ENCODE measurements at regions not wholly inside any gene's neighbourhood (a gene's known extent, or its start where the extent isn't known, plus 50 kb on each side); places are given as distances from the start of the nearest gene placed in this dataset.
A peak's percentile ranks its signal among the peaks of the same experiment; 100 is the strongest.

- no peaks in the 10 kb centered on the region for H3K27me3 ChIP-seq (ENCODE audit: control insufficient read depth in 3 of 3, insufficient read depth in 3 of 3, low read length in 2 of 3)
- ATAC-seq (ENCODE audit: insufficient read depth, low FRiP score) (no peak), DNase-seq (no peak)
- no peak for TF ChIP-seq CTCF (IDR thresholded peaks at IDR 0.05; ENCODE audit: control extremely low read depth, extremely low read depth)
- H3K36me3 ChIP-seq (ENCODE audit: control insufficient read depth in 4 of 4, insufficient read depth in 4 of 4, low read length in 4 of 4): no peaks in the 10 kb centered on the region
- H3K4me1 ChIP-seq (ENCODE audit: control insufficient read depth in 5 of 5, insufficient read depth in 5 of 5, low read length in 5 of 5): no peaks in the 10 kb centered on the region
- no peak overlapping the region for H3K4me3 ChIP-seq
- peaks cover 0 to 3% (median 0%) of the 10 kb centered on the region in 4 donors for H3K9me3 ChIP-seq (ENCODE audit: control insufficient read depth in 4 of 4, insufficient read depth in 3 of 4, low read length in 3 of 4)
- no peak overlapping the region for H3K27ac ChIP-seq (ENCODE audit: low read depth in 1 of 2, low read length in 1 of 2)
- 64 to 69% methylated on average over 2 of the region's 2 CpGs for WGBS, 2 donors
- no peak overlapping the region for H3K9ac ChIP-seq (ENCODE audit: insufficient read depth in 1 of 2, low read length in 2 of 2)
These were observed 199.2 kb upstream of the MEOX2 start for GRCh38 chr7:15885678-15886077.

- H3K36me3 ChIP-seq (ENCODE audit: control insufficient read depth in 4 of 4, insufficient read depth in 4 of 4, low read length in 4 of 4): no peaks in the 10 kb centered on the region
- no peak overlapping the region for H3K27ac ChIP-seq (ENCODE audit: low read depth in 1 of 2, low read length in 1 of 2)
- H3K9me3 ChIP-seq (ENCODE audit: control insufficient read depth in 4 of 4, insufficient read depth in 3 of 4, low read length in 3 of 4): no peaks in the 10 kb centered on the region
- H3K4me3 ChIP-seq: no peak overlapping the region
- H3K9ac ChIP-seq (ENCODE audit: insufficient read depth in 1 of 2, low read length in 2 of 2): no peak overlapping the region
- H3K27me3 ChIP-seq (ENCODE audit: control insufficient read depth in 3 of 3, insufficient read depth in 3 of 3, low read length in 2 of 3): no peaks in the 10 kb centered on the region
- H3K4me1 ChIP-seq (ENCODE audit: control insufficient read depth in 5 of 5, insufficient read depth in 5 of 5, low read length in 5 of 5): peaks cover 0 to 5% (median 0%) of the 10 kb centered on the region in 5 donors
- no peak for TF ChIP-seq CTCF (IDR thresholded peaks at IDR 0.05; ENCODE audit: control extremely low read depth, extremely low read depth)
- ATAC-seq (ENCODE audit: insufficient read depth, low FRiP score) (no peak), DNase-seq (peak in 1 of 3 donors; percentile 19)
These were observed 188.3 kb upstream of the MEOX2 start for GRCh38 chr7:15874774-15875173.

GRCh38 chr7:15870347-15870746, 183.9 kb upstream of the MEOX2 start:
- Histone ChIP-seq H3K9me3 (ENCODE audit: control insufficient read depth in 4 of 4, insufficient read depth in 3 of 4, low read length in 3 of 4) (no peaks in the 10 kb centered on the region), H3K4me1 (ENCODE audit: control insufficient read depth in 5 of 5, insufficient read depth in 5 of 5, low read length in 5 of 5) (peaks cover 0 to 5% (median 0%) of the 10 kb centered on the region in 5 donors), H3K4me3 (no peak overlapping the region), H3K9ac (ENCODE audit: insufficient read depth in 1 of 2, low read length in 2 of 2) (no peak overlapping the region), H3K27ac (ENCODE audit: low read depth in 1 of 2, low read length in 1 of 2) (no peak overlapping the region), H3K36me3 (ENCODE audit: control insufficient read depth in 4 of 4, insufficient read depth in 4 of 4, low read length in 4 of 4) (no peaks in the 10 kb centered on the region), H3K27me3 (ENCODE audit: control insufficient read depth in 3 of 3, insufficient read depth in 3 of 3, low read length in 2 of 3) (no peaks in the 10 kb centered on the region)
- no peak for TF ChIP-seq CTCF (IDR thresholded peaks at IDR 0.05; ENCODE audit: control extremely low read depth, extremely low read depth)
- DNase-seq (no peak), ATAC-seq (ENCODE audit: insufficient read depth, low FRiP score) (no peak)
- WGBS, 2 donors: 49 to 67% methylated on average over 1 of the region's 1 CpG

- no peak for TF ChIP-seq CTCF (IDR thresholded peaks at IDR 0.05; ENCODE audit: control extremely low read depth, extremely low read depth)
- ATAC-seq (ENCODE audit: insufficient read depth, low FRiP score) (no peak), DNase-seq (no peak)
- H3K27ac ChIP-seq (ENCODE audit: low read depth in 1 of 2, low read length in 1 of 2): no peak overlapping the region
- WGBS, 2 donors: 92 to 99% methylated on average over 1 of the region's 1 CpG
- H3K4me3 ChIP-seq: no peak overlapping the region
- H3K9ac ChIP-seq (ENCODE audit: insufficient read depth in 1 of 2, low read length in 2 of 2): no peak overlapping the region
- peaks cover 0 to 17% (median 3%) of the 10 kb centered on the region in 5 donors for H3K4me1 ChIP-seq (ENCODE audit: control insufficient read depth in 5 of 5, insufficient read depth in 5 of 5, low read length in 5 of 5)
- no peaks in the 10 kb centered on the region for H3K27me3 ChIP-seq (ENCODE audit: control insufficient read depth in 3 of 3, insufficient read depth in 3 of 3, low read length in 2 of 3)
- no peaks in the 10 kb centered on the region for H3K9me3 ChIP-seq (ENCODE audit: control insufficient read depth in 4 of 4, insufficient read depth in 3 of 4, low read length in 3 of 4)
- no peaks in the 10 kb centered on the region for H3K36me3 ChIP-seq (ENCODE audit: control insufficient read depth in 4 of 4, insufficient read depth in 4 of 4, low read length in 4 of 4)
These were observed 181.0 kb upstream of the MEOX2 start for GRCh38 chr7:15867441-15867840.
